Type B pancreatic cell (in vitro differentiated cells): ENCODE measurements at regions not wholly inside any gene's neighbourhood (a gene's known extent, or its start where the extent isn't known, plus 50 kb on each side); places are given as distances from the start of the nearest gene placed in this dataset.

ENCODE experiments used
- DNase-seq: peaks from one replicate; pipeline ENCODE4 v3.0.0; 2021; ENCODE audit warnings: mixed read lengths; ENCODE audit not compliant: unreplicated experiment; ENCODE audit errors: extremely low spot score
- H3K27ac Mint-ChIP-seq: 2 replicates; pipeline ENCODE4 v1.8.0; 2021; ENCODE audit warnings: mild to moderate bottlenecking, mixed read lengths
- H3K27me3 Mint-ChIP-seq: 2 replicates; pipeline ENCODE4 v1.8.0; 2021; ENCODE audit warnings: mixed read lengths
- H3K36me3 Mint-ChIP-seq: 2 replicates; pipeline ENCODE4 v1.8.0; 2021; ENCODE audit warnings: mixed read lengths
- H3K4me1 Mint-ChIP-seq: one replicate; pipeline ENCODE4 v1.8.0; 2021; ENCODE audit warnings: mixed read lengths; ENCODE audit not compliant: unreplicated experiment
- H3K4me3 Mint-ChIP-seq: 2 replicates; pipeline ENCODE4 v1.8.0; 2021; ENCODE audit warnings: mild to moderate bottlenecking, mixed read lengths
- H3K9me3 Mint-ChIP-seq: 2 replicates; pipeline ENCODE4 v1.8.0; 2021; ENCODE audit warnings: mixed read lengths
- CTCF ChIP-seq: fragments of 200-600 bp; sonication (generic); conservative IDR thresholded peaks from 2 replicates; pipeline ENCODE4 v1.5.0; 2021; ENCODE audit warnings: antibody characterized with exemption, mild to moderate bottlenecking

GRCh38 chr12:124093297-124093696, 120.3 kb downstream of the ZNF664 start:
- no peaks in the 10 kb centered on the region for H3K9me3 Mint-ChIP-seq
- H3K4me1 Mint-ChIP-seq: peaks cover 18% of the 10 kb centered on the region
- H3K4me3 Mint-ChIP-seq: no peak overlapping the region
- H3K27ac Mint-ChIP-seq: no peak overlapping the region
- H3K36me3 Mint-ChIP-seq: no peaks in the 10 kb centered on the region
- no peak for TF ChIP-seq CTCF
- peaks cover 3% of the 10 kb centered on the region for H3K27me3 Mint-ChIP-seq
- DNase-seq: no peak

- no peak overlapping the region for H3K4me3 Mint-ChIP-seq
- no peaks in the 10 kb centered on the region for H3K36me3 Mint-ChIP-seq
- no peak overlapping the region for H3K27ac Mint-ChIP-seq
- no peak for DNase-seq
- no peaks in the 10 kb centered on the region for H3K9me3 Mint-ChIP-seq
- no peak for TF ChIP-seq CTCF
- H3K27me3 Mint-ChIP-seq: peaks cover 7% of the 10 kb centered on the region
- H3K4me1 Mint-ChIP-seq: peaks cover 23% of the 10 kb centered on the region
Observed at GRCh38 chr12:124094188-124094587, 121.2 kb downstream of the ZNF664 start.

- no peak for DNase-seq
- no peaks in the 10 kb centered on the region for H3K9me3 Mint-ChIP-seq
- no peak overlapping the region for H3K4me3 Mint-ChIP-seq
- peaks cover 27% of the 10 kb centered on the region for H3K4me1 Mint-ChIP-seq
- H3K27me3 Mint-ChIP-seq: peaks cover 7% of the 10 kb centered on the region
- TF ChIP-seq CTCF: no peak
- H3K27ac Mint-ChIP-seq: no peak overlapping the region
- H3K36me3 Mint-ChIP-seq: no peaks in the 10 kb centered on the region
Observed at GRCh38 chr12:124094733-124095132, 121.7 kb downstream of the ZNF664 start.

GRCh38 chr12:124096109-124096508, 123.1 kb downstream of the ZNF664 start:
- peaks cover 7% of the 10 kb centered on the region for H3K27me3 Mint-ChIP-seq
- DNase-seq: no peak
- H3K36me3 Mint-ChIP-seq: peaks cover 5% of the 10 kb centered on the region
- no peak for TF ChIP-seq CTCF
- H3K4me1 Mint-ChIP-seq: peaks cover 25% of the 10 kb centered on the region
- no peaks in the 10 kb centered on the region for H3K9me3 Mint-ChIP-seq
- no peak overlapping the region for H3K4me3 Mint-ChIP-seq
- no peak overlapping the region for H3K27ac Mint-ChIP-seq

GRCh38 chr12:124096869-124097434, 123.9 kb downstream of the ZNF664 start:
- no peak overlapping the region for H3K4me3 Mint-ChIP-seq
- no peak for TF ChIP-seq CTCF

GRCh38 chr12:124097701-124098100, 124.7 kb downstream of the ZNF664 start:
- no peaks in the 10 kb centered on the region for H3K9me3 Mint-ChIP-seq
- no peak for DNase-seq
- peaks cover 25% of the 10 kb centered on the region for H3K4me1 Mint-ChIP-seq
- H3K27ac Mint-ChIP-seq: no peak overlapping the region
- TF ChIP-seq CTCF: no peak
- H3K4me3 Mint-ChIP-seq: no peak overlapping the region
- peaks cover 7% of the 10 kb centered on the region for H3K27me3 Mint-ChIP-seq
- H3K36me3 Mint-ChIP-seq: peaks cover 5% of the 10 kb centered on the region

More at GRCh38 chr12:124096869-124097434, 123.9 kb downstream of the ZNF664 start:
- no peaks in the 10 kb centered on the region for H3K9me3 Mint-ChIP-seq
- H3K4me1 Mint-ChIP-seq: peaks cover 25% of the 10 kb centered on the region
- peaks cover 7% of the 10 kb centered on the region for H3K27me3 Mint-ChIP-seq
- no peak for DNase-seq
- peaks cover 5% of the 10 kb centered on the region for H3K36me3 Mint-ChIP-seq
- no peak overlapping the region for H3K27ac Mint-ChIP-seq
